Activated CD8-positive, alpha-beta memory T cell treated with anti-CD3 and anti-CD28 coated beads for 36 hours (primary cell): ENCODE measurements at regions not wholly inside any gene's neighbourhood (a gene's known extent, or its start where the extent isn't known, plus 50 kb on each side); places are given as distances from the start of the nearest gene placed in this dataset.

Source experiments
- CTCF ChIA-PET: fragments of 350-600 bp; sonication (Branson Sonifier 250); formaldehyde crosslinking; loops from one replicate; lab custom pipeline; 2021; ENCODE audit warnings: antibody characterized with exemption; lab: Charles Lee
- POLR2A ChIA-PET: fragments of 350-600 bp; sonication (Branson Sonifier 250); formaldehyde crosslinking; loops from one replicate; lab custom pipeline; 2021; ENCODE audit warnings: antibody characterized with exemption; lab: Charles Lee

DNA sequence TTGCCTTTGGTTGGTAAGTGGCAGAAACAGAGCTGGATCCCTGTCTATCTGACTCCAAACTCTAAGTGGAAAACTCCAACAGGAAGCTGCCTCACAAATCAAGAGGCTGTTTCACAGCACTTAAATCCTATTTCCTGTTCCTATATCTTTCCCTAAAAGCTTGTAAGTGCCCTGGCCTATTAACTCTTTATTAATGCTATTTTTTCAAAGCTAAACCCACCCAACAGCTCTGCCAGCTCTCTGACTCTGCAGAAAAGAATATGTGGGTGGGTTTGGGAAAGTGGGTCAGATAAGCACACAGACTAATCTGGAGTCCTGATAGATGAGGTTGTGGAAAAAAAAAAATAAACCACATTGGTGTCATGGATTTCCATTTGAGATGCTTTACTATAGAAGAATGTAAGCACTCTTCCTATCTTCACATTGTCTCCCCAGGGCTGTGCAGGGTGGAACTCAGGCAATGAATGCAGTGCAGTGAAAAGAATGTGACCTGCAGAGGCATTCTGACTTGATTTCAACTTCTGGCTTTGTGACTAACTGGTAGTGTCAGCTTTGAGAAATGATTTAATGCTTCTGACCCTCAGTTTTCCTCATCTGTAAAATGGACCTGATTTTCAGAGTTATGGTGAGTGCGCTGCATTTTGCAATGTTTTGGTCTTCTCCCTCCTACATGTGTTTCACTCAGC, 125.6 kb downstream of the AASDHPPT start:
- ChIA-PET CTCF (no interaction called here), POLR2A (no interaction called here)

DNA sequence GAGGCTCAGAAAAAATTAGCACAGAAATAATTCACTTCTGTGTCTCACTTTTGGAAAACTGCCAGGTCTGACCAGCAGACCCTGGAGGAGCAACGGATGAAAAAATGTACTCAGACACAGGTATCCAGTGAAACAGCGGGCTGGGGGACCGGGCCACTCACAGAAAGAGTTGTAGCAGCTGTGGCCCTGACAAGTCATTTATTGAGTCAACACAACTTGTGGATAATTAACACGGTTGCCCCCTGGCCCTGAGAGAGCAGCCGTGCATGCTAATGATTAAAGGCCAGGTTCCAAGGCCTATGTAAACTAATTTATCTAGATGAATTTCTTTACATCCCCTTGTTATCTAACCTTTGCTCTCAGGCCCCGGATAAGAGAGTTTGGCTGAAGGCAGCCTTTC, 131.3 kb downstream of the AASDHPPT start:
- ChIA-PET CTCF (no interaction called here), POLR2A (no interaction called here)

DNA sequence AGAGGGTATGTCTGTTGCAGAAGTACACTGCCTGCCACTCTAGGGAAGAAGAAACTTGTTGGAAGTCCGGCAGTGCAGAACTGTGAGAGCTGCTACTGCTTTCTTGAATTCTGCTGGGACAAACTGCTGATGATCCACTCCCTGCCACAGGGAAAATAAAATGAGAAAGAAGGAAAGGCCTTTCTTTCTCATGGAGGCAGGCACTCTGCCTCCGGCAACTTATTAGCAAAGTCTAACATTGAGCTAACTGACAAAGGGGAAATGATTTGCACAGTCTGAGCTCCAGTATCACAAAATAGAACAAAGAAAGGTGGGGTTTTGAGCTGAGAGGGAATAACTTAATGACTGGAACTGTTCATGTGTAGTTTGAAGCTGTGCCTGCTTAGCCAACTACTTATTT, 134.6 kb downstream of the AASDHPPT start:
- POLR2A ChIA-PET: no interaction called here
- CTCF ChIA-PET: no interaction called here

DNA sequence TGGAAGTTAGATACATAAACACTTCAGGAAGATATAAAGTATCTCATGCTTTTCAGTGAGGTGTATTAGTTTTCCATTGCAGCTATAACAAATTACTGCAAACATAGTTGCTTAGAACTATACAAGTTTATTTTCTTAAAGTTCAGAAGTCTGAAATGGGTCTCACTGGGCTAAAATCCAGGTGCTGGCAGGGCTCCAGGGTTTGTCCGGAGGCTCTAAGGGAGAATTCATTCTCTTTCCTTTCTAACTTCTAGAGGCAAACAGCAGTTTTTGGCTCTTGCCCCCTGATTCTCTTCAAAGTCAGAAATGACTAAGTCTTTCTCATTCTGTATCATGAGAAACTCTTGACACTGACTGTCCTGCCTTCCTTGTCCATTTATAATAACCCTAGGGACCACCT, 138.8 kb downstream of the AASDHPPT start:
- CTCF ChIA-PET: no interaction called here
- POLR2A ChIA-PET: no interaction called here

- ChIA-PET POLR2A (no interaction called here), CTCF (no interaction called here)
Measured at GRCh38 chr11:106217456-106217855, 140.0 kb downstream of the AASDHPPT start.

GRCh38 chr11:106218106-106218505, 140.6 kb downstream of the AASDHPPT start:
- POLR2A ChIA-PET: no interaction called here
- CTCF ChIA-PET: no interaction called here

GRCh38 chr11:106222626-106223025, 145.2 kb downstream of the AASDHPPT start:
- ChIA-PET CTCF (no interaction called here), POLR2A (no interaction called here)

- CTCF ChIA-PET: no interaction called here
- POLR2A ChIA-PET: no interaction called here
Measured at GRCh38 chr11:106224172-106224571, 146.7 kb downstream of the AASDHPPT start.

- POLR2A ChIA-PET: no interaction called here
Measured at GRCh38 chr11:106228996-106229395, 151.5 kb downstream of the AASDHPPT start.

DNA sequence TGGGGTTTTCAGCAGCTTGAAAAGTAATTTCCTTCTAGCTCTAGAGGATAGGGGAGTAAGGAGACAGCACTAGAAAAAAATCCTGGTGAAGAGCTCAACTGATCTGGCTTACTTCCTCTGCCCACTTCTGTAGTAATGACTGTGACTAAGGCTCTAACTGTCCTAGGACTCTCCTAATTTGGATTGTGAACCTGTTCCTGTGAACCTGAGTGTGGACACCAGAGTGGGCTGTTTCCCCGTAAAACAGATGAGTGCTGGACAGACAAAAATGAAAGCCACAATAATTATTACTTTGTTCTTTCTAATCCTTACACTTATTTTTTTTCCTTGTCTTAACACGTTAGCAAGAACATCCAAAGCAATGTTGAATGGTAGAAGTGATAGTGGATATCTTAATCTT, 154.1 kb downstream of the AASDHPPT start:
- ChIA-PET POLR2A (no interaction called here), CTCF (no interaction called here)

More at GRCh38 chr11:106228996-106229395, 151.5 kb downstream of the AASDHPPT start:
- CTCF ChIA-PET: no interaction called here

GRCh38 chr11:106233191-106233590, 155.7 kb downstream of the AASDHPPT start:
- POLR2A ChIA-PET: no interaction called here
- CTCF ChIA-PET: no interaction called here

GRCh38 chr11:106234794-106235193, 157.3 kb downstream of the AASDHPPT start:
- ChIA-PET CTCF (no interaction called here), POLR2A (no interaction called here)

DNA sequence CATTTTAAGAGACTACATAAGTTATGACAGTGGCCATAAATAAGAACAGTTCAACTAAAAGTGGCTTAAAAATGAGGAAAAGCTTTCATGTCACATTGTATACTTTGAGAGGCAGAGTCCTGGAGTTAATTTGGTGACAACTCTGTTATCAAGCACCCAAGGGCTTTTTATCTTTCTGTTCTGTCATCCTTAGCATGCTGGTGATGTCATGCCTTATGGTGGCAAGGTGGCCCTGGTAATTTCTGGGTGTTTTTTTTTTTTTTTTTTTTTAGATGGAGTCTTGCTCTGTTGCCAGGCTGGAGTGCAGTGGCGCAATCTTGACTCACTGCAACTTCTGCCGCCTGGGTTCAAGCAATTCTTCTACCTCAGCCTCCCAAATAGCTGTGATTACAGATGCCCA, 158.8 kb downstream of the AASDHPPT start:
- POLR2A ChIA-PET: no interaction called here
- CTCF ChIA-PET: no interaction called here

- ChIA-PET CTCF (no interaction called here), POLR2A (no interaction called here)
Measured at GRCh38 chr11:106238704-106239360, 161.4 kb downstream of the AASDHPPT start.

- POLR2A ChIA-PET: no interaction called here
- CTCF ChIA-PET: no interaction called here
Measured at GRCh38 chr11:106241601-106242257, 164.3 kb downstream of the AASDHPPT start.

DNA sequence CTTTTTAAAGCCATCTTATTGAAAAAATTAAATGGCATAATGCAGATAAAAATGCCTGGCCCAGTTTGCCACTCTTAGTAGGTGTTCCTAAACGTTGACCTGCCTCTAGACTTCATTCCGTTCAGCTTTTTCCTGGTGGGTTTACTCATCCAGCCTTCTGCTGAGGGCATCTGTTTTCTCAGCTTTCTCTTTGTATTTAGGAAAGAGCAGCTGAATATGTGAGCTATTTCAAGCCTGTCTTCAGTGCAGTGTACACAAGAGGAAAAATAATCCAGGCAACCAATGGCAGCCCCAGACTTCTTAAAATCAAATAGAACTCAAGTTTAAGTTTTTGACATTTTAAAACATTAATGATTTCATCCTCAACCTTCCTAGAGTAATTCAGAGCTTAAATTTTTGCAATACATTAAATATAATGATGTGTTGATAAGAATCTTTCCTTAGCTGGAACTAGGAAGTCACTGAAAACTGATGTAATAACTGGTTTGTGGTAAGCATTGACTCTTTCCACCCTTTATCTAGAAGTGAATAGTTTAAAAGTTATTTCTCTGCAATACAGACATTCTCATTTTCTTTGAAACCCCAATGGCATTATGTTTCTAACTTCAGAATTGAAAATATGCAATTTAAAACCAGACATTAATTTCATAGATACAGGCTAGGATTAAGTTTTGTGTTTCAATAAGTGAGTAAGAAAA, 165.4 kb downstream of the AASDHPPT start:
- ChIA-PET CTCF (no interaction called here), POLR2A (no interaction called here)

- ChIA-PET POLR2A (no interaction called here), CTCF (no interaction called here)
Measured at GRCh38 chr11:106246495-106246894, 169.0 kb downstream of the AASDHPPT start.

- CTCF ChIA-PET: no interaction called here
Measured at GRCh38 chr11:106249617-106250239, 172.3 kb downstream of the AASDHPPT start.

GRCh38 chr11:106262852-106263251, 185.4 kb downstream of the AASDHPPT start:
- CTCF ChIA-PET: no interaction called here
- POLR2A ChIA-PET: no interaction called here

More at GRCh38 chr11:106249617-106250239, 172.3 kb downstream of the AASDHPPT start:
- POLR2A ChIA-PET: no interaction called here

GRCh38 chr11:106263527-106263926, 186.1 kb downstream of the AASDHPPT start:
- CTCF ChIA-PET: no interaction called here
- POLR2A ChIA-PET: no interaction called here
